Prostate gland (tissue), 2 donors: ENCODE measurements at regions not wholly inside any gene's neighbourhood (a gene's known extent, or its start where the extent isn't known, plus 50 kb on each side); places are given as distances from the start of the nearest gene placed in this dataset.

Source experiments
- DNase-seq: peaks from one replicate; pipeline ENCODE4 v3.0.0-alpha.2; 2019; ENCODE audit warnings: low spot score
- H3K27ac ChIP-seq, 2 donors: fragments of 200-600 bp; sonication (generic); 2 replicates each; pipeline ENCODE4 v1.5.1; 2017 to 2019
- H3K27me3 ChIP-seq: fragments of 200-600 bp; sonication (generic); replicated peaks from 2 replicates; pipeline ENCODE4 v1.5.1; 2019; ENCODE audit not compliant: insufficient read depth
- H3K36me3 ChIP-seq, 2 donors: fragments of 200-600 bp; sonication (generic); 1 replicate in 1 of 2; 2 replicates in 1 of 2; pipeline versions ENCODE4 v1.5.1 to v1.8.1; 2017 to 2019
- H3K4me1 ChIP-seq: fragments of 200-600 bp; sonication (generic); replicated peaks from 2 replicates; pipeline ENCODE4 v1.5.1; 2019
- H3K4me3 ChIP-seq, 2 donors: fragments of 200-600 bp; sonication (generic); 2 replicates each; pipeline ENCODE4 v1.5.1; 2017 to 2019
- H3K9me3 ChIP-seq: fragments of 200-600 bp; sonication (generic); 2 replicates; pipeline ENCODE4 v1.5.1; 2017
- CTCF ChIP-seq, 4 experiments: fragments of 200-600 bp in 2 of 4; fragments of 450-650 bp in 2 of 4; sonication (generic) in 2 of 4; IDR thresholded peaks; 1 replicate in 3 of 4; 2 replicates in 1 of 4; pipeline ENCODE4 v1.5.1; 2016 to 2019; ENCODE audit warnings: antibody characterized with exemption in 4 of 4, mild to moderate bottlenecking in 2 of 4, moderate library complexity in 2 of 4
- POLR2A ChIP-seq: fragments of 450-650 bp; IDR thresholded peaks from one replicate; pipeline ENCODE4 v1.6.1; 2016; ENCODE audit warnings: antibody characterized with exemption, mild to moderate bottlenecking
- POLR2AphosphoS5 ChIP-seq: sonication (generic); formaldehyde crosslinking; IDR thresholded peaks from one replicate; pipeline ENCODE4 v1.6.1; 2017; ENCODE audit warnings: antibody characterized with exemption
- WGBS: methylation state at CpG from one replicate; pipeline ENCODE4 v1.1.5; 2018; 5-methylcytosine and 5-hydroxymethylcytosine counted together
- intact Hi-C: fragments of 100-400 bp; cut with DNase I; formaldehyde crosslinking; loops from one replicate; pipeline ENCODE4 v1.14.2; 2022

DNA sequence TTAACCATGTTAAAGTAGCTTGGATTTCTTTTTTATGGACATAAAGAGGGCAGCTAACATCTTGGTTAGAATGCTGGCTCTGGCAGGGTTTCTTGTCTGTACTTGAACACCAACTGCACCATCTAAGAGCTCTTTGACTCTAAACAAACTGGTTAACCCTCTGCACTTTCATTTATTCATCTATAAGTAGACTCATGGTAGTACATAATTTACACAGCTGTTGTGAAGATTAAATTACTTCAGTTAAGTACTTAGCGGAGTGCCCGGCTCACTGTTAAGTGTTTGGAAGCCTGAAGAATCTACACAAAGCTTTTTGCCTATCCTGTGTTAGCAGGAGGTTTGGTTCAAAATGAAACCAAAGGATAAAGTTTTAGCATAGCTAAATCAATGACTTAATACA, 846.2 kb upstream of the API5 start:
- H3K27ac ChIP-seq, result no peak overlapping the region
- intact Hi-C loops, result no loop called here
- no peaks in the 10 kb centered on the region for H3K9me3 ChIP-seq
- no peaks in the 10 kb centered on the region for H3K4me1 ChIP-seq
- 11% methylated on average over 2 of the region's 2 CpGs for WGBS
- TF ChIP-seq POLR2AphosphoS5, result no peak
- no peak for TF ChIP-seq POLR2A
- TF ChIP-seq CTCF (IDR thresholded peaks at IDR 0.05), result no peak
- no peaks in the 10 kb centered on the region for H3K36me3 ChIP-seq
- H3K4me3 ChIP-seq, result no peak overlapping the region
- H3K27me3 ChIP-seq, result no peaks in the 10 kb centered on the region
- no peak for DNase-seq

DNA sequence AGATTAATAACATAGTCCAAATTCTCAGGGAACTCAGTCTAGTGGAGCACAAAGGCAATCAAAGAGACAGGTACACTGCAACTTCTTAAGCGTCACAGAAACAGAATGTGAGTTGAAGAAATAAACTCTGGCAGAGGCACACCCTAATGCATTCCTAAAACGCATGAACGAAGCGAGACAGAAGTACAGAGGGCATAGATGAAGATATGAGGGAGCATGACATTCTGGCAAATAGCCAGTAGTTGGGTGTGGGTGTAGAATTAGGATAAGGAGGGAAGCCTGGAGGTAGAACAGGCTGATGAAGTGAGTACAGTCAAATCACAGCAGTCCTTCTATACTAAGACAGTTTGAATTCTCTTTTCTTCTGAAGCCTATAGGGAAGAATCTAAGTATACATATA, 838.7 kb upstream of the API5 start:
- intact Hi-C loops, result no loop called here
- H3K4me3 ChIP-seq, result no peak overlapping the region
- DNase-seq, result no peak
- H3K27ac ChIP-seq, result no peak overlapping the region
- H3K4me1 ChIP-seq, result no peaks in the 10 kb centered on the region
- TF ChIP-seq CTCF (IDR thresholded peaks at IDR 0.05) (no peak), POLR2AphosphoS5 (no peak), POLR2A (no peak)
- no peaks in the 10 kb centered on the region for H3K27me3 ChIP-seq
- no peaks in the 10 kb centered on the region for H3K36me3 ChIP-seq
- WGBS, result 38% methylated on average over 4 of the region's 4 CpGs
- H3K9me3 ChIP-seq, result no peaks in the 10 kb centered on the region

- H3K36me3 ChIP-seq, result no peaks in the 10 kb centered on the region
- no peaks in the 10 kb centered on the region for H3K4me1 ChIP-seq
- no peaks in the 10 kb centered on the region for H3K9me3 ChIP-seq
- H3K4me3 ChIP-seq, result no peak overlapping the region
- no peak for TF ChIP-seq CTCF (IDR thresholded peaks at IDR 0.05)
- TF ChIP-seq POLR2AphosphoS5, result no peak
- TF ChIP-seq POLR2A, result no peak
- no peak for DNase-seq
- intact Hi-C loops, result no loop called here
- no peak overlapping the region for H3K27ac ChIP-seq
- H3K27me3 ChIP-seq, result no peaks in the 10 kb centered on the region
Measured at GRCh38 chr11:42482822-42483221, 829.0 kb upstream of the API5 start.

DNA sequence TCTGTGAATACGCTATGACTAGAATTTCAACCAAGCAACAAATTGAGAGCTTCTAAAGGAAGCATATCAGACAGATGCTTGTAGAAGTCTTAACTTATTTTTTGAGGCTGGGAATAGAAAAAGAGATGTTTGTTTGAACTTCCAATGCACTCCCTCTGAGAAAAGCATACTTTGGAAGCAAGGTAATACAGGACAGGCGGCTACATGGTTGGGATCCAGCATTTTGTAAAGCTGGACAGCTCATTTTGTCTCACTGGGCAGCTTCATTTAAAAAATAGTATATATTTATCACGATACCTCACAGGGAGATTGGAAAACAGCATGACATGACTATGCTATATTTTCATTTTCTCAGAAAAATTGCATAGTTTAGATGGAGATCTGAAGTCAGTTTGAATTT, 821.3 kb upstream of the API5 start:
- intact Hi-C loops, result no loop called here
- Histone ChIP-seq H3K27me3 (no peaks in the 10 kb centered on the region), H3K4me1 (no peaks in the 10 kb centered on the region), H3K4me3 (no peak overlapping the region), H3K36me3 (no peaks in the 10 kb centered on the region), H3K9me3 (no peaks in the 10 kb centered on the region), H3K27ac (no peak overlapping the region)
- no peak for TF ChIP-seq POLR2AphosphoS5
- TF ChIP-seq CTCF (IDR thresholded peaks at IDR 0.05), result no peak
- TF ChIP-seq POLR2A, result no peak
- 87% methylated on average over 3 of the region's 3 CpGs for WGBS
- no peak for DNase-seq

- Histone ChIP-seq H3K27me3 (no peaks in the 10 kb centered on the region), H3K4me3 (no peak overlapping the region), H3K4me1 (no peaks in the 10 kb centered on the region), H3K36me3 (no peaks in the 10 kb centered on the region), H3K27ac (no peak overlapping the region), H3K9me3 (no peaks in the 10 kb centered on the region)
- WGBS, result 99% methylated on average over 9 of the region's 9 CpGs
- no peak for DNase-seq
- intact Hi-C loops, result no loop called here
- TF ChIP-seq POLR2A, result no peak
- no peak for TF ChIP-seq CTCF (IDR thresholded peaks at IDR 0.05)
- TF ChIP-seq POLR2AphosphoS5, result no peak
Measured at GRCh38 chr11:42494459-42494858, 817.3 kb upstream of the API5 start.
